Neuronal stem cell (in vitro differentiated cells): ENCODE measurements at regions not wholly inside any gene's neighbourhood (a gene's known extent, or its start where the extent isn't known, plus 50 kb on each side); places are given as distances from the start of the nearest gene placed in this dataset.

Experiments used
- DNase-seq: peaks from one replicate; pipeline ENCODE4 v3.0.0-alpha.2; 2013; ENCODE audit warnings: low spot score
- H2AFZ ChIP-seq: one replicate; pipeline ENCODE4 v1.6.1; 2013; ENCODE audit warnings: mild to moderate bottlenecking, low read length, inconsistent platforms
- H2AK5ac ChIP-seq: 2 replicates; pipeline ENCODE4 v1.6.1; 2013; ENCODE audit warnings: low read depth, mild to moderate bottlenecking, inconsistent platforms, low read length, moderate library complexity, mixed read lengths
- H2BK120ac ChIP-seq: 2 replicates; pipeline ENCODE4 v1.6.1; 2013; ENCODE audit warnings: low read depth, mild to moderate bottlenecking, inconsistent platforms, low read length, moderate library complexity, mixed read lengths
- H2BK12ac ChIP-seq: one replicate; pipeline ENCODE4 v1.6.1; 2013; ENCODE audit warnings: low read length, inconsistent platforms
- H2BK15ac ChIP-seq: 2 replicates; pipeline ENCODE4 v1.6.1; 2013; ENCODE audit warnings: mild to moderate bottlenecking, low read length, inconsistent platforms, mixed read lengths
- H2BK5ac ChIP-seq: one replicate; pipeline ENCODE4 v1.6.1; 2013; ENCODE audit warnings: inconsistent platforms, mild to moderate bottlenecking, low read length, moderate library complexity
- H3K14ac ChIP-seq: one replicate; pipeline ENCODE4 v1.6.1; 2013; ENCODE audit warnings: low read length, inconsistent platforms
- H3K18ac ChIP-seq: 2 replicates; pipeline ENCODE4 v1.6.1; 2013; ENCODE audit warnings: low read length, inconsistent platforms
- H3K23ac ChIP-seq: 2 replicates; pipeline ENCODE4 v1.6.1; 2013; ENCODE audit warnings: low read depth, mild to moderate bottlenecking, mixed read lengths, low read length, inconsistent platforms; ENCODE audit not compliant: poor library complexity
- H3K27ac ChIP-seq: replicated peaks from 3 replicates; pipeline ENCODE4 v1.5.1; 2013; ENCODE audit warnings: low read length, inconsistent platforms
- H3K27me3 ChIP-seq, 3 experiments: 2 replicates each; pipeline ENCODE4 v1.6.1; 2013; ENCODE audit warnings: low read length in 3 of 3, mild to moderate bottlenecking in 2 of 3, inconsistent platforms in 1 of 3, low read depth in 1 of 3, mixed read lengths in 1 of 3, moderate library complexity in 1 of 3; ENCODE audit not compliant: control insufficient read depth in 3 of 3, insufficient read depth in 3 of 3
- H3K36me3 ChIP-seq, 2 donors: replicated peaks in 1 of 2; 2 replicates each; pipeline ENCODE4 v1.6.1; 2013; ENCODE audit warnings: low read length in 2 of 2; ENCODE audit not compliant: control insufficient read depth in 2 of 2, insufficient read depth in 2 of 2
- H3K4ac ChIP-seq: 2 replicates; pipeline ENCODE4 v1.6.1; 2013; ENCODE audit warnings: inconsistent platforms, mild to moderate bottlenecking, low read length, moderate library complexity
- H3K4me1 ChIP-seq, 2 donors: 1 replicate in 1 of 2; 2 replicates in 1 of 2; pipeline ENCODE4 v1.6.1; 2013; ENCODE audit warnings: low read length in 2 of 2, low read depth in 1 of 2; ENCODE audit not compliant: control insufficient read depth in 2 of 2, insufficient read depth in 1 of 2
- H3K4me2 ChIP-seq: one replicate; pipeline ENCODE4 v1.6.1; 2013; ENCODE audit warnings: mild to moderate bottlenecking, low read length, inconsistent platforms; ENCODE audit not compliant: insufficient read depth, poor library complexity, severe bottlenecking
- H3K4me3 ChIP-seq, 2 donors: 2 replicates each; pipeline ENCODE4 v1.5.1; 2013; ENCODE audit warnings: low read length in 2 of 2, mild to moderate bottlenecking in 2 of 2, inconsistent platforms in 1 of 2, moderate library complexity in 1 of 2
- H3K79me1 ChIP-seq: one replicate; pipeline ENCODE4 v1.6.1; 2013; ENCODE audit warnings: low read depth, mild to moderate bottlenecking, inconsistent platforms, low read length, moderate library complexity
- H3K9ac ChIP-seq: one replicate; pipeline ENCODE4 v1.6.1; 2013; ENCODE audit warnings: mild to moderate bottlenecking, low read depth, low read length, inconsistent platforms; ENCODE audit not compliant: poor library complexity
- H3K9me3 ChIP-seq, 2 donors: replicated peaks in 1 of 2; 2 replicates each; pipeline versions ENCODE3 to v1.6.1; 2013; ENCODE audit warnings: low read length in 2 of 2, mild to moderate bottlenecking in 2 of 2, inconsistent platforms in 1 of 2, low read depth in 1 of 2, mixed read lengths in 1 of 2, moderate library complexity in 1 of 2; ENCODE audit not compliant: control insufficient read depth in 2 of 2, insufficient read depth in 1 of 2
- H4K8ac ChIP-seq: one replicate; pipeline ENCODE4 v1.6.1; 2013; ENCODE audit warnings: low read depth, mild to moderate bottlenecking, inconsistent platforms, low read length, moderate library complexity
- H4K91ac ChIP-seq: one replicate; pipeline ENCODE4 v1.6.1; 2013; ENCODE audit warnings: low read length, low read depth, mild to moderate bottlenecking, inconsistent platforms; ENCODE audit not compliant: poor library complexity
- WGBS, 2 donors: extraction: QIAGEN DNeasy Blood & Tissue Kit; methylation state at CpG; one replicate each; pipeline ENCODE4 v1.1.7; 2013; ENCODE audit warnings: missing lambda C conversion rate in 2 of 2, mixed read lengths in 1 of 2; ENCODE audit not compliant: insufficient read length in 2 of 2, insufficient replicate concordance in 1 of 2; ENCODE audit errors: extremely low coverage in 2 of 2; 5-methylcytosine and 5-hydroxymethylcytosine counted together

- no peak overlapping the region for H3K9ac ChIP-seq
- no peaks in the 10 kb centered on the region for H3K4me1 ChIP-seq
- no CpG with 5 or more reads among the region's 5 CpGs for WGBS, 2 donors
- no peaks in the 10 kb centered on the region for H3K79me1 ChIP-seq
- no peak overlapping the region for H3K14ac ChIP-seq
- no peak overlapping the region for H2BK12ac ChIP-seq
- DNase-seq: no peak
- no peaks in the 10 kb centered on the region for H3K36me3 ChIP-seq
- H3K27ac ChIP-seq: no peak overlapping the region
- H3K4me2 ChIP-seq: no peak overlapping the region
- H4K8ac ChIP-seq: no peak overlapping the region
- no peak overlapping the region for H2BK120ac ChIP-seq
- H3K4ac ChIP-seq: no peak overlapping the region
- H2BK5ac ChIP-seq: no peak overlapping the region
- H2BK15ac ChIP-seq: no peak overlapping the region
- no peak overlapping the region for H2AK5ac ChIP-seq
- H3K23ac ChIP-seq: no peak overlapping the region
- no peak overlapping the region for H2AFZ ChIP-seq
- no peaks in the 10 kb centered on the region for H3K9me3 ChIP-seq
- peaks cover 0 to 3% (median 0%) of the 10 kb centered on the region in 3 experiments for H3K27me3 ChIP-seq
- no peak overlapping the region for H4K91ac ChIP-seq
- no peak overlapping the region for H3K4me3 ChIP-seq
- no peak overlapping the region for H3K18ac ChIP-seq
These were observed 106.4 kb upstream of the ASCC3 start for GRCh38 chr6:100987556-100987955.

- no peak overlapping the region for H3K4me2 ChIP-seq
- H3K27ac ChIP-seq: no peak overlapping the region
- no peaks in the 10 kb centered on the region for H3K36me3 ChIP-seq
- no peak overlapping the region for H3K18ac ChIP-seq
- no peak overlapping the region for H3K9ac ChIP-seq
- no peak overlapping the region for H3K4ac ChIP-seq
- no peak overlapping the region for H2BK12ac ChIP-seq
- H2BK15ac ChIP-seq: no peak overlapping the region
- no peaks in the 10 kb centered on the region for H3K4me1 ChIP-seq
- H3K9me3 ChIP-seq: no peaks in the 10 kb centered on the region
- no peak overlapping the region for H3K4me3 ChIP-seq
- no peak overlapping the region for H2AFZ ChIP-seq
- H2BK120ac ChIP-seq: no peak overlapping the region
- no peak overlapping the region for H3K14ac ChIP-seq
- H4K91ac ChIP-seq: no peak overlapping the region
- peaks cover 0 to 3% (median 0%) of the 10 kb centered on the region in 3 experiments for H3K27me3 ChIP-seq
- no CpG with 5 or more reads among the region's 2 CpGs for WGBS, 2 donors
- H2BK5ac ChIP-seq: no peak overlapping the region
- no peak overlapping the region for H2AK5ac ChIP-seq
- no peak overlapping the region for H3K23ac ChIP-seq
- no peak overlapping the region for H4K8ac ChIP-seq
- DNase-seq: no peak
- H3K79me1 ChIP-seq: no peaks in the 10 kb centered on the region
These were observed 107.4 kb upstream of the ASCC3 start for GRCh38 chr6:100988391-100988984.

GRCh38 chr6:100990070-100990469 is 108.9 kb upstream of the ASCC3 start:
- Histone ChIP-seq H2BK120ac (no peak overlapping the region), H2BK15ac (no peak overlapping the region), H3K9me3 (no peaks in the 10 kb centered on the region), H4K91ac (no peak overlapping the region), H3K4me3 (no peak overlapping the region), H3K27ac (no peak overlapping the region), H2BK5ac (no peak overlapping the region), H3K4ac (no peak overlapping the region), H3K23ac (no peak overlapping the region), H3K18ac (no peak overlapping the region), H2AFZ (no peak overlapping the region), H3K4me1 (no peaks in the 10 kb centered on the region), H3K4me2 (no peak overlapping the region), H3K27me3 (peaks cover 0 to 3% (median 0%) of the 10 kb centered on the region in 3 experiments), H3K9ac (no peak overlapping the region), H3K79me1 (no peaks in the 10 kb centered on the region), H2AK5ac (no peak overlapping the region), H3K36me3 (no peaks in the 10 kb centered on the region), H4K8ac (no peak overlapping the region), H3K14ac (no peak overlapping the region), H2BK12ac (no peak overlapping the region)
- whole genome bisulfite sequencing, 2 donors: no CpG with 5 or more reads among the region's 1 CpG
- DNase-seq: no peak

- H2AK5ac ChIP-seq: no peak overlapping the region
- no peaks in the 10 kb centered on the region for H3K27me3 ChIP-seq
- H3K23ac ChIP-seq: no peak overlapping the region
- no peak for DNase-seq
- no peaks in the 10 kb centered on the region for H3K9me3 ChIP-seq
- H3K27ac ChIP-seq: no peak overlapping the region
- no peaks in the 10 kb centered on the region for H3K36me3 ChIP-seq
- H3K4me3 ChIP-seq: no peak overlapping the region
- H3K4me1 ChIP-seq: no peaks in the 10 kb centered on the region
- no peak overlapping the region for H2BK15ac ChIP-seq
- no peak overlapping the region for H2BK5ac ChIP-seq
- no peak overlapping the region for H3K18ac ChIP-seq
- H3K9ac ChIP-seq: no peak overlapping the region
- no peak overlapping the region for H3K14ac ChIP-seq
- H3K79me1 ChIP-seq: no peaks in the 10 kb centered on the region
- H4K8ac ChIP-seq: no peak overlapping the region
- H3K4me2 ChIP-seq: no peak overlapping the region
- no peak overlapping the region for H3K4ac ChIP-seq
- H2BK12ac ChIP-seq: no peak overlapping the region
- H4K91ac ChIP-seq: no peak overlapping the region
- no peak overlapping the region for H2BK120ac ChIP-seq
- no peak overlapping the region for H2AFZ ChIP-seq
These were observed 115.3 kb upstream of the ASCC3 start for GRCh38 chr6:100996409-100996808.
